ENCODE measurements at regions not wholly inside any gene's neighbourhood (a gene's known extent, or its start where the extent isn't known, plus 50 kb on each side); places are given as distances from the start of the nearest gene placed in this dataset.

DNA sequence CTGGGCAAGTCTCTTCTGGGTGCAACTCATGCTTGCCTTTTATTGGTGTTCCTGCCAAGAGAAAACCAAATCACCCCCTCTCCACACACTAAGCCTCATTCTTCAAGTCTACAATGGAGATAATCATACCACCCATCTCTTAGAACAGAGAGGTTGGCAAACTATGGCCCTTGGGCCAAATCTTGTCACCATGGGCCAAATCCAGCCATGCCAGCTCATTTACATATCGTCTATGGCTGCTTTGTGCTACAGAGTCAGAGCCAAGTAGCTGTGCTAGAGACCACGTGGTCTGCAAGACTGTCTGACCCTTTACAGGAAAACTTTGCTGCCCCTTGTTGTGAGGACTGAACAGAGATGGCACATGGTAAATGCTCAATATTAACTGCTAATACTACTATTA, 270.3 kb upstream of the PARD3B start:
- DNase-seq (ENCODE audit: low read depth): no peak

- no peak for DNase-seq (ENCODE audit: low read depth)
These were observed 268.0 kb upstream of the PARD3B start for GRCh38 chr2:204277226-204277625.

- no peak for DNase-seq (ENCODE audit: low read depth)
These were observed 266.8 kb upstream of the PARD3B start for GRCh38 chr2:204278454-204278853.

- no peak for DNase-seq (ENCODE audit: low read depth)
These were observed 265.5 kb upstream of the PARD3B start for GRCh38 chr2:204279819-204280218.

- DNase-seq (ENCODE audit: low read depth): no peak
These were observed 265.0 kb upstream of the PARD3B start for GRCh38 chr2:204280262-204280668.

GRCh38 chr2:204282081-204282480, 263.2 kb upstream of the PARD3B start:
- DNase-seq (ENCODE audit: low read depth): no peak

DNA sequence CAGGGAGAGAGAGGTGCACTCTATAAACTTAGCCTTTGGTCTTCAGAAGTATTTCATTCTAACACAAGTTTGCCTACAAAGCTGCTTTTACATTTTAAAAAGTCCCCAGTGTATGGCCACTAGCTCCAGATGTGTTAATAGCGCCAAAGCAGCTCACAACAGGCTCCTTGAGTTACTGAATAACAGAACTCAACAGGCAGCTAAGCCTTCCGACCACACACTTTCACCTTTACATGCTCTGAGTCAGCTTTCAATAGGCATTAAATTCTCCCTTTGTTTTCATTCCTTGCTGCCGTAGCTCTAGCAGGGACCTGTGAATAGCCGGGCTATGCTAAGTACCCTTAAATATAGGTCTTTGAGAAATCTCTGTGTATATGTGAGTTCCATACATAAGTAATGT, 262.8 kb upstream of the PARD3B start:
- no peak for DNase-seq (ENCODE audit: low read depth)

DNA sequence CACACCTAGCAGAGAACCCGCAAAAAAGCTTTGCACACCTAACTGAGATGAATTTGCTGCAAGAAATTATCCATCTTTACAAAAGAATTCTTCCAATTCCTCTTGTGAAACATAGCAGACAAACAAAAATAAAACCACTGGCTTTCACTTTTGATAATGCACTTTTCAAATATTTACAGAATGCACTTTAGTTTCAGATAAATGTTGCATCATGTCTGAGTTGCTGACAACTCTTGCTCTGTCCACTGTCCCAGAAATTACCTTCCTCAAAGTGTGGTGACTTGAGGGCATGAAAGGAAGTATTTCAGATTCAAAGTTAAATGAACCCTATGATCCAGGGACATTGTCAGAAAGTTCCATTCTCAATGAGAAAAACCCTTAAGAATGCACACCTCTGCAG, 256.2 kb upstream of the PARD3B start:
- DNase-seq (ENCODE audit: low read depth): no peak

DNA sequence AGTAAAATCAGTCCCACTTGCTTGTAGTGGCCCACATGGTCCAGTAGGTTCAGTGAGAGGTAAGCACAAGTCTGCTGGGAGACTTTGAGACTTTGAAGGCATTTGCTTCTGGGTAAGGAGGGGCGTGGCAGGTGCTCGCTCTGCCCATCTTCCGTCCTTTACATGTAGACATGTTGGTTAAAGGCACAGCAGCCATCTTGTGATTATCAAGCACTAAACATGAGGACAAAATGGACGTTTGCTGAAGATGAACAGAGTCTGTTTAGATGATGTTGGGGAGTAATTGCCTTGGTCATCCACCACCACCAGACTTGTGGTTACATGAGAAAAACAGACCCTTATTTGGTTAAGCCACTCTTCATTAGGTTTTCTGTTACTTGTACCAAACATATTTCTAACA, 252.8 kb upstream of the PARD3B start:
- DNase-seq (ENCODE audit: low read depth): no peak

DNA sequence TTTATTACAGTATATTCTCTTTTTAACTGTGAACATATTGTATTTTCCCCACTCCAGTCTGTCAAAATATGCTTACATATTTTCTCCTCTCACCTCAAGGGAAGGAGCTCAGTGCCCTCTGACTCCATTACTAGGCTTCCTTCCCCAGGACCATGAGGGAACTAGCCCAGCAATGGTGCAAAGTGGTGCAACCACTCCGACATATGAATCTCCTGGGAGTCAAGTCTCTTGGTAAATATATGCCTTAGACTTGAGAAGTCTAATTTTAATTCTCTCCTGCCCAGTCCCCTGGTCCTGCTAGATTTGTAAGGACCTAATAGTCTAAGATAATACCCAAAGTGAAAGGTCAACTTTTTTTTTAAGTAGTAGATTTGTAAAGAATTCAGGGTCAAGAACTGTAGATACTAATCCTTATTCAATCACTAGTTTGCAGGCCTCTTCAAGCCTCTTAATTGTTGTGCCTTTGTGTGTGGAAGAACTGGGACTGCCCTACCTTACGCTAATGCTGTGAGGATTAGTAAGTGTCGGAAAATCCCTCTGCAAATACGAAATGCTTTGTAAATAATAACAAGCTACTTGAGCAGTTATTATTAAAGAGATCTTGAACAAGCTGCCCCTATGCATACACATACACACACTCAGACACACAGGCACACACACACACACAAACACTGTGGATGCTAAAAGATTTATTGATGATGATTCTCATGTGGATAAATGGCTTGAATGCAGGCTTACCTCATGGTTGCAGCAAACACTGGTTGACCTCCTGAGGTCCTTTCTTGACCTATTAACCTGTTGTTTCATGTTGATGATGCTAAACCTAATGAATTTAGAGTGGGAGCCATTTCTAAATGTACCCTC, 251.2 kb upstream of the PARD3B start:
- DNase-seq (ENCODE audit: low read depth): no peak

DNA sequence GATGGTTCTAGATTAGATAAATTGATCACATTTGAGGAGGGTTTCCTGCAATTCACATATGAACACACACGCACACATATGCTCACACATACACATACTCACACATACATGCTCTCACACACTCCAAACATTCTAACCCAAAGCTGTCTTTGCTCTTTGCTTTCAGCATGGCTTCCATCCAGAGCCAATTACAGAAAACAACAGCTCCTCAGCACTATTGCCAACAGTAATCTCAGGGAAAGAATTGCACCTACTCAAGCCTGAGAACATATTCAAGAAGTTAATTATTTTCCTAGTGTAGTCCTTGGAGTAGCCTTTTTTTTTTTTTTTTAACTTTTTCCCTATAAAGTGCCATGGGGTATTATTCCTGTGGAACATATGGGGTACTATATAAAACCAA, 246.9 kb upstream of the PARD3B start:
- DNase-seq (ENCODE audit: low read depth): no peak

DNA sequence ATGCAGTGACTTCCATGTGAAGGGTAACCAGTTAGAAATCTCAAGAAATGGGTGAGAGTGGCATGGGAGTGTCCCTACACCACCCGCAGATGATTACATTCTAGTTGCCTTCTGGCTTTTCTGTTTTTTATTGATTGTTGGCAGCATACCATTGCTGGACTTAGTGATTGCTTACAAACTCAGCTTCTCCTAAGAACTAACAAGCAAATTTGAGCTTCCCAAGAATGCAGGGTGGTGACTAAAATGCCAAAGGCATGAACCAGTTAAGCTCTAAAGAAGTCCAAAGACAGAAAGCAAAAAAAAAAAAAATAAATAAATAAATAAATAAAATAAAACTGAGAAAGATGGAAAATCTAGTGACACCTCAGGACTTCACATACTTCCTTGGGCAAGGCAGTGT, 245.5 kb upstream of the PARD3B start:
- DNase-seq (ENCODE audit: low read depth): no peak

- no peak for DNase-seq (ENCODE audit: low read depth)
These were observed 238.6 kb upstream of the PARD3B start for GRCh38 chr2:204306667-204307066.

DNA sequence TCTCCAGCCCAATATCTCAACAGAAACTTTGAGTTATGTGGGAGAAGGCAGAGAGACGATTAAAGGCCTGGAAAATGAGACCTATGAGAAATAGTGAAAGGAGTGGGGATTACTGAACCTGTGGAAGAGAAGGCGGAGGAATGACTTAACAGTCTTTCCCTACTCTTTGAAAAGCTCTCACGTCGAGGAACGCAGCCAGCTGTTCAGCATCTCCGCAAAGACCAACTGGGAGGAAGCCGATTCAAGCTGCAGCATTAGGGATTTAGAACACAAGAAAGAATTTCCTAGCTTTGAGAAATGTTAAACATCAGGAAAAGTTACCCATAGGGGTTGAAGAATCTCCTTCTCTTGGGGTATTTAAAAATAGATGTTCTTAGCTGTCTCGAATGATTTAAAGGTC, 233.2 kb upstream of the PARD3B start:
- DNase-seq (ENCODE audit: low read depth): no peak

GRCh38 chr2:204313256-204313655, 232.0 kb upstream of the PARD3B start:
- no peak for DNase-seq (ENCODE audit: low read depth)

DNA sequence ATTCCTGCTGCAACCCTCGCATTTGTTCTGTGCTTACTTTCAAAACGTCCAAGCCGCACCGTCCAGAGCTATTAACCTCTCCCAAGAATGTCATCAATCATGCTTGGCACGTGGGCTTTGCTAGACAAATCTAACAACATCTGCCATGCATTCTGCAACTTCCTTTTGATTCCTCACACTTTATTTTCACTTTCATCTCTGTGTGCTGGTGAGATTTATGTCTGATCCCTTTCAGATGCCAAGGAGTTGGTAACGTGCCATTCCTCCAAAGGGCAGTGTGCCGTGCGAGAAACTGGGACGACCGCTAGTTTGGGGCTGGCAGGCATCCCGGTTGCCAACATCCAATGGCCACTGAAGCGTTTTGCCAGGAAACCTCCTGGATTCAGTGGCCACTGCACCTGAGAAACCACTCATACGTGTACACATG, 230.0 kb upstream of the PARD3B start:
- no peak for DNase-seq (ENCODE audit: low read depth)

GRCh38 chr2:204317640-204318039, 227.6 kb upstream of the PARD3B start:
- no peak for DNase-seq (ENCODE audit: low read depth)

- DNase-seq (ENCODE audit: low read depth): no peak
These were observed 224.1 kb upstream of the PARD3B start for GRCh38 chr2:204321027-204321800.

GRCh38 chr2:204321910-204322751, 223.1 kb upstream of the PARD3B start:
- peak; percentile 49 for DNase-seq (ENCODE audit: low read depth)

GRCh38 chr2:204325468-204325867, 219.8 kb upstream of the PARD3B start:
- DNase-seq (ENCODE audit: low read depth): peak; percentile 71

- DNase-seq (ENCODE audit: low read depth): no peak
These were observed 216.9 kb upstream of the PARD3B start for GRCh38 chr2:204328373-204328772.

- DNase-seq (ENCODE audit: low read depth): no peak
These were observed 216.3 kb upstream of the PARD3B start for GRCh38 chr2:204329016-204329415.
